K562 (cell line): ENCODE measurements at regions not wholly inside any gene's neighbourhood (a gene's known extent, or its start where the extent isn't known, plus 50 kb on each side); places are given as distances from the start of the nearest gene placed in this dataset.

Source experiments
- ATAC-seq: fragments of 200-7000 bp; cut with Tn5 transposase; 3 replicates; pipeline ENCODE4 v1.9.1; 2020; ENCODE audit warnings: moderate library complexity
- BruUV-seq: library from RNA; stranded (reverse); fragments of 400-500 nt; replicated peaks from 2 replicates; lab custom pipeline; 2021; lab: Mats Ljungman, UMichigan
- CTCF ChIA-PET: fragments of 300-600 bp; formaldehyde crosslinking; extraction: SDS; loops from one replicate; lab custom pipeline; 2021; ENCODE audit warnings: low intra/inter-chr PET ratio; lab: Yijun Ruan, JAX
- POLR2A ChIA-PET: fragments of 300-600, 350-650 bp; sonication (Branson Sonifier 250); formaldehyde crosslinking; extraction: SDS; loops from one replicate; lab custom pipeline; 2021; ENCODE audit warnings: antibody characterized with exemption, inconsistent platforms; lab: Yijun Ruan, JAX
- DNase-seq, 4 experiments: peaks; one replicate each; pipeline versions ENCODE4 v3.0.0 to v3.0.0-alpha.2; 2011 to 2018; ENCODE audit warnings: low spot score in 3 of 4, mixed read lengths in 3 of 4; ENCODE audit errors: extremely low read depth in 1 of 4
- FAIRE-seq: peaks from 2 replicates; lab custom pipeline; 2011; peaks lifted over from hg19 to GRCh38; lab: Jason Lieb, UNC
- H2AFZ ChIP-seq: 2 replicates; pipeline ENCODE4 v1.6.0; 2011; ENCODE audit warnings: low read depth, low read length, control low read depth, inconsistent platforms
- H3K27ac ChIP-seq: fragments of 200-600 bp; 3 replicates; pipeline ENCODE4 v1.8.0; 2011; ENCODE audit warnings: low read depth, mild to moderate bottlenecking, control low read depth, inconsistent platforms, low read length, moderate library complexity, mixed read lengths; ENCODE audit errors: extremely low read depth
- H3K27me3 ChIP-seq, 2 experiments: fragments of 300-600 bp in 1 of 2; 2 replicates in 1 of 2; 3 replicates in 1 of 2; pipeline versions ENCODE4 v1.6.0 to v1.8.0; 2011; ENCODE audit warnings: inconsistent platforms in 2 of 2, low read length in 2 of 2, mild to moderate bottlenecking in 1 of 2, mixed read lengths in 1 of 2, moderate library complexity in 1 of 2; ENCODE audit not compliant: control insufficient read depth in 2 of 2, insufficient read depth in 2 of 2
- H3K36me3 ChIP-seq: fragments of 300-600 bp; 3 replicates; pipeline ENCODE4 v1.8.0; 2011; ENCODE audit warnings: mild to moderate bottlenecking, low read length, inconsistent platforms; ENCODE audit not compliant: control insufficient read depth, insufficient read depth
- H3K4me1 ChIP-seq, 2 experiments: fragments of 200-600 bp in 1 of 2; replicated peaks in 1 of 2; 2 replicates in 1 of 2; 3 replicates in 1 of 2; pipeline versions ENCODE4 v1.5.1 to v1.8.0; 2011; ENCODE audit warnings: inconsistent platforms in 2 of 2, low read length in 2 of 2, mild to moderate bottlenecking in 1 of 2, mixed read lengths in 1 of 2, moderate library complexity in 1 of 2; ENCODE audit not compliant: control insufficient read depth in 2 of 2, insufficient read depth in 2 of 2
- H3K4me2 ChIP-seq: 2 replicates; pipeline ENCODE4 v1.6.1; 2011; ENCODE audit warnings: low read length, control low read depth, inconsistent platforms, mixed read lengths; ENCODE audit not compliant: insufficient read depth
- H3K4me3 ChIP-seq: fragments of 200-600 bp; sonication (generic), shearing (Covaris generic); 2 replicates; pipeline ENCODE4 v1.5.1; 2016; ENCODE audit warnings: control low read depth, inconsistent platforms
- H3K79me2 ChIP-seq: fragments of 200-600 bp; 3 replicates; pipeline ENCODE4 v1.8.0; 2011; ENCODE audit warnings: low read length, inconsistent platforms; ENCODE audit not compliant: control insufficient read depth, insufficient read depth
- H3K9ac ChIP-seq, 2 experiments: 2 replicates each; pipeline versions ENCODE4 v1.6.0 to v1.6.1; 2011; ENCODE audit warnings: low read depth in 2 of 2, low read length in 2 of 2, control low read depth in 1 of 2, inconsistent platforms in 1 of 2, mild to moderate bottlenecking in 1 of 2, mixed read lengths in 1 of 2; ENCODE audit not compliant: insufficient read depth in 1 of 2
- H3K9me1 ChIP-seq: one replicate; pipeline ENCODE4 v1.6.0; 2011; ENCODE audit warnings: inconsistent platforms, mild to moderate bottlenecking, low read length, moderate library complexity; ENCODE audit not compliant: control insufficient read depth, insufficient read depth
- H3K9me3 ChIP-seq: replicated peaks from 2 replicates; pipeline ENCODE4 v1.5.1; 2011; ENCODE audit warnings: low read depth, low read length, inconsistent platforms; ENCODE audit not compliant: control insufficient read depth, insufficient read depth
- H4K20me1 ChIP-seq: replicated peaks from 2 replicates; pipeline ENCODE4 v1.6.1; 2011; ENCODE audit warnings: low read length, inconsistent platforms, mixed read lengths; ENCODE audit not compliant: control insufficient read depth, insufficient read depth
- NCOR1 ChIP-seq: fragments of 450-650 bp; IDR thresholded peaks from 2 replicates; pipeline ENCODE4 v1.6.1; 2016; ENCODE audit warnings: mild to moderate bottlenecking, moderate library complexity
- NEUROD1 ChIP-seq: fragments of 150-350 bp; IDR thresholded peaks from 2 replicates; pipeline ENCODE4 v1.6.1; 2014; ENCODE audit warnings: borderline replicate concordance, low read length, low read depth; ENCODE audit not compliant: partially characterized antibody
- PHB2 ChIP-seq: fragments of 450-650 bp; IDR thresholded peaks from 2 replicates; pipeline ENCODE4 v1.6.1; 2017; ENCODE audit warnings: low read depth
- POLR2A ChIP-seq: fragments of 450-650 bp; conservative IDR thresholded peaks from 2 replicates; pipeline ENCODE4 v1.6.1; 2016
- RNF2 ChIP-seq: sonication (generic); IDR thresholded peaks from 2 replicates; pipeline ENCODE4 v1.6.1; 2016
- ZNF311 ChIP-seq: fragments of 250-450 bp; sonication (Bioruptor Pico); IDR thresholded peaks from 2 replicates; pipeline ENCODE4 v1.4.0; 2020; ENCODE audit warnings: mild to moderate bottlenecking, moderate library complexity
- ZNF695 ChIP-seq: fragments of 450-650 bp; formaldehyde crosslinking; IDR thresholded peaks from 2 replicates; pipeline ENCODE4 v1.4.0; 2020; ENCODE audit warnings: mild to moderate bottlenecking, moderate library complexity
- WGBS: fragments of 100-300 bp; shearing (Covaris generic); methylation state at CpG from one replicate; pipeline ENCODE4 v1.1.6; 2016; ENCODE audit warnings: low coverage, mixed read lengths; ENCODE audit not compliant: insufficient coverage; ENCODE audit errors: missing lambda C conversion rate; 5-methylcytosine and 5-hydroxymethylcytosine counted together
- in situ Hi-C: fragments of 300-500 bp; cut with MboI; formaldehyde crosslinking; loops from 4 replicates; pipeline ENCODE4 v1.15.0; 2018; ENCODE audit warnings: inconsistent platforms, mixed read lengths
- intact Hi-C: fragments of 100-400 bp; cut with micrococcal nuclease; formaldehyde crosslinking; loops from 2 replicates; pipeline ENCODE4 v1.14.2; 2022

DNA sequence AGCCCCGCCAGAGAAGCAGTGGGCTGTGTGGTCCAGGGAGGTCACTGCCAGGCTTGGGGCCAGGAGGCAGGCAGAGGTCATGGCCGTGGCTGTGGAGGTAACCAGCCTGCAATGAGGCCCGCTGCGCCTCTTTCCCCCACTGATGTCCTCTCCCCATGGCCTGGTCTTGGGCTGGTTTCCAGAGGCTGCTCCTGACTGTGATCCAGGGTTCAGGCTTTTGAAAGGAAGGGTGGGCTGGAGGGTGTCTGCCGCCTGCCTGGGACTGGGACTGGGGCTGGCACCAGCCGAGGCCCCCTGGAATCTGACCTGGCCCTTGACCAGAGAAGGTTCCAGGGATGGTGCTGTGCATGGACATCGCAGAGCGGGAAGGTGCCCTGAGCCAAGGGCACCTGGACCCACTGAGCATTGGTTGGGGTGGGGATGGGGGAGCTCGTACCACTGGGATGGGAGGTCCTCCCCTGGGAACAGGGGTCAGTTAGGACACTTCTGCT, 59.6 kb upstream of the THY1 start:
- in situ Hi-C loops (loop anchor here (10.0 kb wide), 1 partner anchor 252 kb away; no protein-coding TSS in a partner anchor), intact Hi-C loops (loop anchor here (5.0 to 10.0 kb wide), 2 partner anchors 152 to 625 kb away; no protein-coding TSS in a partner anchor)
- FAIRE-seq (no peak), ATAC-seq (no peak), DNase-seq (no peak)
- BruUV-seq: no TSS peak
- 17% methylated on average over 8 of the region's 9 CpGs for WGBS
- Histone ChIP-seq H3K9me3 (no peaks in the 10 kb centered on the region), H4K20me1 (peaks cover 13% of the 10 kb centered on the region), H3K9me1 (no peaks in the 10 kb centered on the region), H3K27me3 (peaks cover 3 to 40% of the 10 kb centered on the region in 2 experiments; a peak in 3 of 5 replicates), H3K4me2 (no peak overlapping the region), H2AFZ (no peak overlapping the region), H3K27ac (no peak overlapping the region), H3K79me2 (no peaks in the 10 kb centered on the region), H3K4me1 (peaks cover 12 to 27% of the 10 kb centered on the region in 2 experiments; a peak in 4 of 5 replicates), H3K9ac (no peak overlapping the region), H3K36me3 (no peaks in the 10 kb centered on the region), H3K4me3 (no peak overlapping the region)
- no peak for TF ChIP-seq ZNF695 (CRISPR knock-in tag)
- TF ChIP-seq NEUROD1: no peak
- TF ChIP-seq NCOR1: no peak
- no peak for TF ChIP-seq ZNF311 (CRISPR knock-in tag)
- no peak for TF ChIP-seq POLR2A
- no peak for TF ChIP-seq RNF2
- TF ChIP-seq PHB2: no peak
- POLR2A ChIA-PET: no interaction called here
- CTCF ChIA-PET: no interaction called here
